Neural cell (in vitro differentiated cells): ENCODE measurements at regions not wholly inside any gene's neighbourhood (a gene's known extent, or its start where the extent isn't known, plus 50 kb on each side); places are given as distances from the start of the nearest gene placed in this dataset.

Experiments used
- H2AFZ ChIP-seq: fragments of 200-600, 300-800 bp; sonication (generic), shearing (Covaris generic); 2 replicates; pipeline ENCODE4 v1.6.0; 2014; ENCODE audit warnings: low read depth, mild to moderate bottlenecking, antibody characterized with exemption, low read length, moderate library complexity
- H3F3A ChIP-seq: fragments of 200-600 bp; shearing (Covaris generic); 2 replicates; pipeline ENCODE4 v1.6.1; 2016; ENCODE audit warnings: mild to moderate bottlenecking, moderate library complexity, mixed read lengths, antibody characterized with exemption, low read length; ENCODE audit not compliant: insufficient read depth, poor library complexity, severe bottlenecking
- H3K27ac ChIP-seq: fragments of 200-600, 300-800 bp; sonication (generic), shearing (Covaris generic); 2 replicates; pipeline ENCODE4 v1.5.1; 2014; ENCODE audit warnings: mild to moderate bottlenecking, low read length, moderate library complexity
- H3K27me3 ChIP-seq: fragments of 300-800, 200-600 bp; sonication (generic), shearing (Covaris generic); 2 replicates; pipeline ENCODE4 v1.6.0; 2014; ENCODE audit warnings: mild to moderate bottlenecking, low read depth, low read length, moderate library complexity; ENCODE audit not compliant: insufficient read depth
- H3K36me3 ChIP-seq: fragments of 300-800, 200-600 bp; sonication (generic), shearing (Covaris generic); 2 replicates; pipeline ENCODE4 v1.5.1; 2014; ENCODE audit warnings: mild to moderate bottlenecking, antibody characterized with exemption, low read length, moderate library complexity; ENCODE audit not compliant: insufficient read depth
- H3K4me2 ChIP-seq: fragments of 300-800, 200-600 bp; sonication (generic), shearing (Covaris generic); 2 replicates; pipeline ENCODE4 v1.6.0; 2014; ENCODE audit warnings: mild to moderate bottlenecking, low read length
- H3K4me3 ChIP-seq: fragments of 300-800, 200-600 bp; sonication (generic), shearing (Covaris generic); 2 replicates; pipeline ENCODE4 v1.5.1; 2014; ENCODE audit warnings: mild to moderate bottlenecking, low read length, moderate library complexity
- H3K79me2 ChIP-seq: fragments of 200-600 bp; shearing (Covaris generic); replicated peaks from 2 replicates; pipeline ENCODE4 v1.6.0; 2014; ENCODE audit warnings: mild to moderate bottlenecking, low read length, moderate library complexity; ENCODE audit not compliant: insufficient read depth
- H3K9ac ChIP-seq: fragments of 300-800, 200-600 bp; sonication (generic), shearing (Covaris generic); 2 replicates; pipeline ENCODE4 v1.6.1; 2016; ENCODE audit warnings: mild to moderate bottlenecking, low read length, mixed read lengths
- H3K9me2 ChIP-seq: fragments of 200-600 bp; shearing (Covaris generic); 2 replicates; pipeline ENCODE4 v1.6.1; 2016; ENCODE audit warnings: mild to moderate bottlenecking, low read length, mixed read lengths; ENCODE audit not compliant: insufficient read depth
- H3K9me3 ChIP-seq: fragments of 200-600, 300-800 bp; sonication (generic), shearing (Covaris generic); 2 replicates; pipeline ENCODE4 v1.6.1; 2016; ENCODE audit warnings: mild to moderate bottlenecking, mixed run types, low read length, moderate library complexity, mixed read lengths
- H4K20me1 ChIP-seq: fragments of 200-600 bp; shearing (Covaris generic); 2 replicates; pipeline ENCODE4 v1.6.1; 2016; ENCODE audit warnings: mild to moderate bottlenecking, mixed run types; ENCODE audit not compliant: insufficient read depth
- EP300 ChIP-seq: fragments of 450-650 bp; conservative IDR thresholded peaks from 2 replicates; pipeline ENCODE4 v1.6.1; 2014; ENCODE audit warnings: antibody characterized with exemption, mild to moderate bottlenecking, moderate library complexity; ENCODE audit not compliant: poor library complexity, severe bottlenecking
- EZH2 ChIP-seq: fragments of 200-600, 300-800 bp; shearing (Covaris generic), sonication (generic); IDR thresholded peaks from 2 replicates; pipeline ENCODE4 v1.6.1; 2014; ENCODE audit warnings: antibody characterized with exemption, low read length, borderline replicate concordance, mild to moderate bottlenecking; ENCODE audit not compliant: insufficient read depth, poor library complexity, severe bottlenecking
- MXI1 ChIP-seq: fragments of 450-650 bp; conservative IDR thresholded peaks from 2 replicates; pipeline ENCODE4 v1.6.1; 2014; ENCODE audit warnings: antibody characterized with exemption, mild to moderate bottlenecking; ENCODE audit not compliant: poor library complexity, severe bottlenecking
- POLR2AphosphoS5 ChIP-seq: IDR thresholded peaks from 2 replicates; pipeline ENCODE4 v1.6.1; 2012
- RAD21 ChIP-seq: fragments of 450-650 bp; conservative IDR thresholded peaks from 2 replicates; pipeline ENCODE4 v1.6.1; 2014; ENCODE audit warnings: antibody characterized with exemption, mild to moderate bottlenecking, moderate library complexity
- SMC3 ChIP-seq: fragments of 450-650 bp; conservative IDR thresholded peaks from 2 replicates; pipeline ENCODE4 v1.6.1; 2014; ENCODE audit warnings: antibody characterized with exemption, mild to moderate bottlenecking, moderate library complexity; ENCODE audit not compliant: poor library complexity
- TAF1 ChIP-seq: IDR thresholded peaks from 2 replicates; pipeline ENCODE4 v1.6.1; 2012; ENCODE audit warnings: low read depth
- TF ChIP-seq, protein P1 (sequence below): IDR thresholded peaks from 2 replicates; pipeline ENCODE4 v1.6.1; 2012; ENCODE audit warnings: borderline replicate concordance
- TF ChIP-seq, protein P2 (sequence below): fragments of 450-650 bp; IDR thresholded peaks from 2 replicates; pipeline ENCODE4 v1.5.1; 2014; ENCODE audit warnings: antibody characterized with exemption, mild to moderate bottlenecking, moderate library complexity; ENCODE audit not compliant: poor library complexity, severe bottlenecking

DNA sequence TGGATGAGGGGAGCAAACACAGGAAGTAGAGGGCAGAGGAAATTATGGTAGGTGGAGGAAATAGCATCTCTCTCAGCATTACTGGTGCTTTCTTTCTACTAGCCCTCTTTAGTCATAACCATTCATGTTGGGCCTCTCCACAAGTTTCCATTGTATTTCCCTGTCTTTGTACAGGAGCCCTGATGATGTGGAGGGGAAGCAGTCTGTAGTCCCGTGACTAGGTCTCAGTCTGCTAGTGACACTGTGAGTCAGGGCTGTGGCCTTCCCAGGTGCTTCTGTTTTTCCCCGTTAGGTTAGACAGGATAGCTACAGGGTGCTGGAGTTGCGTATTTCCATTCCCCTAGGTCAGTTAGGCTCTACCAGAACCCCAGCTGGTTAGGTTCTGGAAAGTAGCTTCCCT lies 82.9 kb upstream of the NAMPT start:
- H3K9ac ChIP-seq = no peak overlapping the region
- H3K79me2 ChIP-seq = no peaks in the 10 kb centered on the region
- H3K4me2 ChIP-seq = no peak overlapping the region
- no peak overlapping the region for H3K27ac ChIP-seq
- H4K20me1 ChIP-seq = no peaks in the 10 kb centered on the region
- H3F3A ChIP-seq = no peaks in the 10 kb centered on the region
- H2AFZ ChIP-seq = no peak overlapping the region
- no peaks in the 10 kb centered on the region for H3K9me3 ChIP-seq
- H3K27me3 ChIP-seq = no peaks in the 10 kb centered on the region
- H3K4me3 ChIP-seq = no peak overlapping the region
- TF ChIP-seq EZH2 (no peak), MXI1 (no peak), SMC3 (no peak), RAD21 (no peak), TAF1 (no peak), POLR2AphosphoS5 (no peak), EP300 (no peak)
- TF ChIP-seq, protein P1, sequence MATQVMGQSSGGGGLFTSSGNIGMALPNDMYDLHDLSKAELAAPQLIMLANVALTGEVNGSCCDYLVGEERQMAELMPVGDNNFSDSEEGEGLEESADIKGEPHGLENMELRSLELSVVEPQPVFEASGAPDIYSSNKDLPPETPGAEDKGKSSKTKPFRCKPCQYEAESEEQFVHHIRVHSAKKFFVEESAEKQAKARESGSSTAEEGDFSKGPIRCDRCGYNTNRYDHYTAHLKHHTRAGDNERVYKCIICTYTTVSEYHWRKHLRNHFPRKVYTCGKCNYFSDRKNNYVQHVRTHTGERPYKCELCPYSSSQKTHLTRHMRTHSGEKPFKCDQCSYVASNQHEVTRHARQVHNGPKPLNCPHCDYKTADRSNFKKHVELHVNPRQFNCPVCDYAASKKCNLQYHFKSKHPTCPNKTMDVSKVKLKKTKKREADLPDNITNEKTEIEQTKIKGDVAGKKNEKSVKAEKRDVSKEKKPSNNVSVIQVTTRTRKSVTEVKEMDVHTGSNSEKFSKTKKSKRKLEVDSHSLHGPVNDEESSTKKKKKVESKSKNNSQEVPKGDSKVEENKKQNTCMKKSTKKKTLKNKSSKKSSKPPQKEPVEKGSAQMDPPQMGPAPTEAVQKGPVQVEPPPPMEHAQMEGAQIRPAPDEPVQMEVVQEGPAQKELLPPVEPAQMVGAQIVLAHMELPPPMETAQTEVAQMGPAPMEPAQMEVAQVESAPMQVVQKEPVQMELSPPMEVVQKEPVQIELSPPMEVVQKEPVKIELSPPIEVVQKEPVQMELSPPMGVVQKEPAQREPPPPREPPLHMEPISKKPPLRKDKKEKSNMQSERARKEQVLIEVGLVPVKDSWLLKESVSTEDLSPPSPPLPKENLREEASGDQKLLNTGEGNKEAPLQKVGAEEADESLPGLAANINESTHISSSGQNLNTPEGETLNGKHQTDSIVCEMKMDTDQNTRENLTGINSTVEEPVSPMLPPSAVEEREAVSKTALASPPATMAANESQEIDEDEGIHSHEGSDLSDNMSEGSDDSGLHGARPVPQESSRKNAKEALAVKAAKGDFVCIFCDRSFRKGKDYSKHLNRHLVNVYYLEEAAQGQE = no peak
- TF ChIP-seq, protein P2, sequence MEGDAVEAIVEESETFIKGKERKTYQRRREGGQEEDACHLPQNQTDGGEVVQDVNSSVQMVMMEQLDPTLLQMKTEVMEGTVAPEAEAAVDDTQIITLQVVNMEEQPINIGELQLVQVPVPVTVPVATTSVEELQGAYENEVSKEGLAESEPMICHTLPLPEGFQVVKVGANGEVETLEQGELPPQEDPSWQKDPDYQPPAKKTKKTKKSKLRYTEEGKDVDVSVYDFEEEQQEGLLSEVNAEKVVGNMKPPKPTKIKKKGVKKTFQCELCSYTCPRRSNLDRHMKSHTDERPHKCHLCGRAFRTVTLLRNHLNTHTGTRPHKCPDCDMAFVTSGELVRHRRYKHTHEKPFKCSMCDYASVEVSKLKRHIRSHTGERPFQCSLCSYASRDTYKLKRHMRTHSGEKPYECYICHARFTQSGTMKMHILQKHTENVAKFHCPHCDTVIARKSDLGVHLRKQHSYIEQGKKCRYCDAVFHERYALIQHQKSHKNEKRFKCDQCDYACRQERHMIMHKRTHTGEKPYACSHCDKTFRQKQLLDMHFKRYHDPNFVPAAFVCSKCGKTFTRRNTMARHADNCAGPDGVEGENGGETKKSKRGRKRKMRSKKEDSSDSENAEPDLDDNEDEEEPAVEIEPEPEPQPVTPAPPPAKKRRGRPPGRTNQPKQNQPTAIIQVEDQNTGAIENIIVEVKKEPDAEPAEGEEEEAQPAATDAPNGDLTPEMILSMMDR = no peak
- H3K9me2 ChIP-seq = no peaks in the 10 kb centered on the region
- no peaks in the 10 kb centered on the region for H3K36me3 ChIP-seq

DNA sequence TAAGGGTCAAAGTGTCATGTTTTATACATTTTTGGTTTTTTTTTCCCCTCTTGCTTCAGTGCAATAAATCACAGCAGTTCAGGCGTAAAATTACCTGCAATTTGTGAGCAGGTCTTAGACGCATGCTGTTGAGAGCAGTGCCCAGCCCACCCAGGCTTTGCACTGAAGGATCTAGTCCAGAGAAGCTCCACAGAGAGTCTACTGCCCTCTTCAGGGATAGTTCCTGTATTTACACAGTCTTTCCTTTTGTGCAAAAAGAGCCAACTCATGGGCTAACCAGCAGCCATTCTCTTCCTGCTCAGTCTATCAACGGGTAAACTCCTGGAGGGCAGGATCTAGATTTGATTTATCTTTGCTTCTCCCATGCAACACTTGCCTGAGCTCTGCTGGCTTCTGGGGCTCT lies 82.2 kb upstream of the NAMPT start:
- Histone ChIP-seq H2AFZ (no peak overlapping the region), H3K9me2 (no peaks in the 10 kb centered on the region), H3K79me2 (no peaks in the 10 kb centered on the region), H3K36me3 (no peaks in the 10 kb centered on the region), H4K20me1 (no peaks in the 10 kb centered on the region), H3K9ac (no peak overlapping the region), H3K4me2 (no peak overlapping the region), H3F3A (no peaks in the 10 kb centered on the region), H3K9me3 (no peaks in the 10 kb centered on the region), H3K27ac (no peak overlapping the region), H3K4me3 (no peak overlapping the region), H3K27me3 (no peaks in the 10 kb centered on the region)
- TF ChIP-seq POLR2AphosphoS5 = no peak
- TF ChIP-seq TAF1 = no peak
- no peak for TF ChIP-seq RAD21
- no peak for TF ChIP-seq SMC3
- TF ChIP-seq EP300 = no peak
